Sigmoid colon (tissue), 4 donors: ENCODE measurements at regions not wholly inside any gene's neighbourhood (a gene's known extent, or its start where the extent isn't known, plus 50 kb on each side); places are given as distances from the start of the nearest gene placed in this dataset.

Experiments
- CTCF ChIP-seq, 4 experiments: fragments of 450-650 bp in 3 of 4; fragments of 200-600 bp in 1 of 4; IDR thresholded peaks; one replicate each; pipeline ENCODE4 v1.5.1; 2016 to 2019; ENCODE audit warnings: antibody characterized with exemption in 4 of 4, mild to moderate bottlenecking in 3 of 4, moderate library complexity in 2 of 4
- EP300 ChIP-seq, 4 donors: sonication (generic); formaldehyde crosslinking; IDR thresholded peaks; one replicate each; pipeline ENCODE4 v1.6.1; 2017; ENCODE audit warnings: antibody characterized with exemption in 4 of 4

DNA sequence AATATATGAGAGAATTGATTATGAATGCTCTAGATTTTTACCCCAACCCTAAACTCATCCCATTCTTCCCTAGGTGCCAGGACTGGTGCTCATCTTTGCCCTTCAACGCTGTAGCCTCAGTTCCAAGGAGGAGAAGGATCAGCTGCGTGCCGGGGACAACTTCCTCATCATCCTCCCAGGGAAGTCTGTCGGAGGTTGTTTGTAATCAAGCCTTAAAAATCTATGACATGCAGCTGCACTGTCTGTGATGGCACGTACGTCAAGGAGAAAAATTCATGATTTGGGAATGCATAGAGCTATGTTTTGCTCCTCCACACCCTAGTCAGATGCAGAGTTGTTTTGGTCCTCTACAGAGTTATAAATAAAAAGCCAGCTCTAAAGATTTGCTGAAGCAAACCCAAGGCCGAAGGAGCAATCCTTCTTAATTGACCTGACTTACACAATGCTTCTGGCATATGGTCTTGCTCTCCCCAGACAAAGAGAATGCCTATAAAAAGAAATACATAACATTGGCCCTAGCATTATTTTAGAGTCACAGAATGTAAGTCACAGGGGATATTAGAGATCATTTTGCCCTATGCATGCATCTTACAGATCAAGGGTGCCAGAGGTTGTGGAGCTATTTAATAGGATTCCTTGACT, 244.2 kb downstream of the HIVEP2 start:
- no peak for TF ChIP-seq CTCF (IDR thresholded peaks at IDR 0.05)
- no peak for TF ChIP-seq EP300 (IDR thresholded peaks at IDR 0.05)
